H1 (cell line): ENCODE measurements at regions not wholly inside any gene's neighbourhood (a gene's known extent, or its start where the extent isn't known, plus 50 kb on each side); places are given as distances from the start of the nearest gene placed in this dataset.

Experiments
- CTCF ChIA-PET: fragments of 300-600 bp; sonication (Branson Sonifier 250); formaldehyde crosslinking; loops from one replicate; lab custom pipeline; 2021; ENCODE audit not compliant: partially characterized antibody; lab: Charles Lee
- POLR2A ChIA-PET: fragments of 300-600 bp; sonication (Branson Sonifier 250); formaldehyde crosslinking; loops from one replicate; lab custom pipeline; 2021; ENCODE audit warnings: inconsistent platforms; ENCODE audit not compliant: partially characterized antibody; lab: Charles Lee
- DNase-seq, 2 experiments: peaks; one replicate each; pipeline versions ENCODE4 v3.0.0 to v3.0.0-alpha.2; 2010 to 2022; ENCODE audit warnings: low spot score in 2 of 2, low read depth in 1 of 2, mixed read lengths in 1 of 2
- FAIRE-seq: peaks from 2 replicates; lab custom pipeline; 2011; peaks lifted over from hg19 to GRCh38; lab: Jason Lieb, UNC
- H2AFZ ChIP-seq: 2 replicates; pipeline ENCODE4 v1.8.1; 2012; ENCODE audit warnings: low read length, inconsistent platforms
- H2AK5ac ChIP-seq: 2 replicates; pipeline ENCODE4 v1.6.1; 2013; ENCODE audit warnings: low read depth, low read length
- H2BK120ac ChIP-seq: replicated peaks from 2 replicates; pipeline ENCODE3; 2013; ENCODE audit warnings: low read depth, low read length, inconsistent platforms
- H2BK12ac ChIP-seq: 2 replicates; pipeline ENCODE4 v1.6.1; 2013; ENCODE audit warnings: low read depth, low read length
- H2BK15ac ChIP-seq: 2 replicates; pipeline ENCODE4 v1.6.1; 2013; ENCODE audit warnings: low read length
- H2BK20ac ChIP-seq: 2 replicates; pipeline ENCODE4 v1.6.1; 2013; ENCODE audit warnings: low read length
- H2BK5ac ChIP-seq: 2 replicates; pipeline ENCODE4 v1.6.1; 2013; ENCODE audit warnings: low read depth, low read length
- H3K14ac ChIP-seq: 2 replicates; pipeline ENCODE4 v1.6.1; 2013; ENCODE audit warnings: inconsistent platforms; ENCODE audit not compliant: insufficient read length
- H3K18ac ChIP-seq: 2 replicates; pipeline ENCODE4 v1.6.1; 2013; ENCODE audit warnings: low read length; ENCODE audit errors: extremely low read depth
- H3K23ac ChIP-seq: 2 replicates; pipeline ENCODE4 v1.6.1; 2013; ENCODE audit warnings: inconsistent platforms; ENCODE audit not compliant: insufficient read length
- H3K23me2 ChIP-seq: 2 replicates; pipeline ENCODE4 v1.6.1; 2013; ENCODE audit warnings: low read depth, low read length
- H3K27ac ChIP-seq: 2 replicates; pipeline ENCODE4 v1.6.1; 2011; ENCODE audit warnings: low read depth, low read length, inconsistent platforms
- H3K27me3 ChIP-seq, 4 experiments: replicated peaks in 1 of 4; 1 replicate in 1 of 4; 2 replicates in 3 of 4; pipeline versions ENCODE4 v1.6.1 to v1.8.1; 2011 to 2013; ENCODE audit warnings: low read length in 3 of 4, mild to moderate bottlenecking in 3 of 4, inconsistent platforms in 2 of 4, mixed read lengths in 2 of 4, moderate library complexity in 1 of 4; ENCODE audit not compliant: control insufficient read depth in 3 of 4, insufficient read depth in 3 of 4; ENCODE audit errors: extremely low read depth in 1 of 4
- H3K36me3 ChIP-seq, 4 experiments: 2 replicates each; pipeline versions ENCODE4 v1.6.1 to v1.8.1; 2011 to 2013; ENCODE audit warnings: mild to moderate bottlenecking in 4 of 4, low read length in 3 of 4, moderate library complexity in 2 of 4, control low read depth in 1 of 4, inconsistent platforms in 1 of 4; ENCODE audit not compliant: insufficient read depth in 4 of 4, control insufficient read depth in 2 of 4
- H3K4ac ChIP-seq: replicated peaks from 2 replicates; pipeline ENCODE3; 2013; ENCODE audit warnings: low read length, low read depth, mixed read lengths, inconsistent platforms; ENCODE audit not compliant: insufficient read length
- H3K4me1 ChIP-seq, 4 experiments: replicated peaks in 1 of 4; 1 replicate in 1 of 4; 2 replicates in 3 of 4; pipeline versions ENCODE4 v1.6.1 to v1.8.1; 2011 to 2013; ENCODE audit warnings: low read length in 3 of 4, inconsistent platforms in 2 of 4, mixed read lengths in 1 of 4; ENCODE audit not compliant: insufficient read depth in 4 of 4, control insufficient read depth in 3 of 4
- H3K4me2 ChIP-seq, 2 experiments: 2 replicates each; pipeline versions ENCODE4 v1.6.1 to v1.8.1; 2011 to 2013; ENCODE audit warnings: low read depth in 2 of 2, low read length in 2 of 2, control low read depth in 1 of 2, inconsistent platforms in 1 of 2, mild to moderate bottlenecking in 1 of 2; ENCODE audit not compliant: insufficient read depth in 1 of 2
- H3K4me3 ChIP-seq, 4 experiments: fragments of 200-600, 300-600 bp in 1 of 4; sonication (generic), shearing (Covaris generic), sonication (Bioruptor Twin) in 1 of 4; 2 replicates each; pipeline versions ENCODE4 v1.5.1 to v1.8.1; 2011 to 2016; ENCODE audit warnings: low read length in 4 of 4, low read depth in 3 of 4, control low read depth in 2 of 4, inconsistent platforms in 2 of 4, mild to moderate bottlenecking in 2 of 4, mixed read lengths in 1 of 4, moderate library complexity in 1 of 4; ENCODE audit not compliant: insufficient read depth in 2 of 4; ENCODE audit errors: extremely low read depth in 1 of 4
- H3K56ac ChIP-seq: replicated peaks from 2 replicates; pipeline ENCODE3; 2013; ENCODE audit warnings: low read depth, mild to moderate bottlenecking, mixed read lengths, low read length, inconsistent platforms; ENCODE audit not compliant: insufficient read length
- H3K79me1 ChIP-seq: 2 replicates; pipeline ENCODE4 v1.6.1; 2013; ENCODE audit warnings: low read depth, low read length, control low read depth
- H3K79me2 ChIP-seq, 2 experiments: 2 replicates each; pipeline versions ENCODE4 v1.6.1 to v1.8.1; 2012 to 2013; ENCODE audit warnings: low read length in 2 of 2, mild to moderate bottlenecking in 2 of 2, inconsistent platforms in 1 of 2; ENCODE audit not compliant: insufficient read depth in 2 of 2, control insufficient read depth in 1 of 2
- H3K9ac ChIP-seq, 4 experiments: replicated peaks in 1 of 4; 1 replicate in 1 of 4; 2 replicates in 3 of 4; pipeline versions ENCODE4 v1.6.1 to v1.8.1; 2011 to 2013; ENCODE audit warnings: low read depth in 3 of 4, low read length in 3 of 4, control low read depth in 2 of 4, mild to moderate bottlenecking in 2 of 4, moderate library complexity in 2 of 4, inconsistent platforms in 1 of 4; ENCODE audit errors: extremely low read depth in 1 of 4
- H3K9me3 ChIP-seq, 2 experiments: 2 replicates each; pipeline versions ENCODE4 v1.6.1 to v1.8.1; 2012 to 2013; ENCODE audit warnings: mild to moderate bottlenecking in 2 of 2, moderate library complexity in 2 of 2, control low read depth in 1 of 2, inconsistent platforms in 1 of 2, low read depth in 1 of 2, low read length in 1 of 2, mixed read lengths in 1 of 2; ENCODE audit not compliant: insufficient read depth in 2 of 2
- H4K20me1 ChIP-seq, 2 experiments: replicated peaks in 1 of 2; 2 replicates each; pipeline versions ENCODE3 to v1.8.1; 2011 to 2013; ENCODE audit warnings: inconsistent platforms in 2 of 2, low read length in 2 of 2, mild to moderate bottlenecking in 1 of 2; ENCODE audit not compliant: insufficient read depth in 2 of 2, control insufficient read depth in 1 of 2
- H4K5ac ChIP-seq: 2 replicates; pipeline ENCODE4 v1.6.1; 2013; ENCODE audit warnings: low read length, low read depth, mixed read lengths, inconsistent platforms; ENCODE audit not compliant: insufficient read length
- H4K8ac ChIP-seq: 2 replicates; pipeline ENCODE4 v1.8.0; 2013; ENCODE audit warnings: mild to moderate bottlenecking, moderate library complexity, low read length, inconsistent platforms; ENCODE audit not compliant: insufficient read depth; ENCODE audit errors: extremely low read depth
- H4K91ac ChIP-seq: replicated peaks from 2 replicates; pipeline ENCODE3; 2013; ENCODE audit warnings: low read length, mixed read lengths, inconsistent platforms; ENCODE audit not compliant: insufficient read length
- BACH1 ChIP-seq: IDR thresholded peaks from 2 replicates; pipeline ENCODE4 v1.6.1; 2012; ENCODE audit warnings: low read length, improper control_type of control experiment
- CTBP2 ChIP-seq: IDR thresholded peaks from 2 replicates; pipeline ENCODE4 v1.7.0; 2011; ENCODE audit warnings: borderline replicate concordance, mild to moderate bottlenecking, moderate library complexity, mixed read lengths, low read length; ENCODE audit not compliant: insufficient read depth, insufficient read length
- EP300 ChIP-seq, 2 experiments: IDR thresholded peaks; 1 replicate in 1 of 2; 2 replicates in 1 of 2; pipeline ENCODE4 v1.6.1; 2011 to 2012; ENCODE audit warnings: low read depth in 2 of 2, low read length in 2 of 2, mild to moderate bottlenecking in 2 of 2, borderline replicate concordance in 1 of 2, inconsistent platforms in 1 of 2, moderate library complexity in 1 of 2
- MAFK ChIP-seq: IDR thresholded peaks from 2 replicates; pipeline ENCODE4 v1.6.1; 2012; ENCODE audit warnings: low read depth, mild to moderate bottlenecking, improper control_type of control experiment, low read length
- NANOG ChIP-seq: IDR thresholded peaks from 2 replicates; pipeline ENCODE4 v1.6.1; 2011; ENCODE audit warnings: low read length, low read depth, mild to moderate bottlenecking, inconsistent platforms; ENCODE audit not compliant: insufficient read depth, poor library complexity, severe bottlenecking
- PHF8 ChIP-seq: fragments of 200-600 bp; sonication (generic); conservative IDR thresholded peaks from 2 replicates; pipeline ENCODE4 v1.7.1; 2012; ENCODE audit warnings: low read depth, mild to moderate bottlenecking, inconsistent platforms, low read length, moderate library complexity
- SIRT6 ChIP-seq: IDR thresholded peaks from one replicate; pipeline ENCODE4 v1.7.1; 2012; ENCODE audit warnings: low read length, inconsistent platforms
- SRF ChIP-seq: IDR thresholded peaks from 2 replicates; pipeline ENCODE4 v1.6.1; 2011; ENCODE audit warnings: mild to moderate bottlenecking, low read depth, low read length, moderate library complexity
- TCF12 ChIP-seq: IDR thresholded peaks from 2 replicates; pipeline ENCODE4 v1.6.1; 2011; ENCODE audit warnings: low read depth, mild to moderate bottlenecking, low read length
- ZNF274 ChIP-seq: IDR thresholded peaks from 2 replicates; pipeline ENCODE4 v1.7.0; 2012; ENCODE audit warnings: low read length, borderline replicate concordance; ENCODE audit errors: extremely low read depth
- WGBS, 2 experiments: shearing (Covaris generic) in 1 of 2; methylation state at CpG; one replicate each; pipeline versions ENCODE4 v1.1.6 to v1.1.7; 2013 to 2015; ENCODE audit warnings: low lambda C conversion rate in 2 of 2, mixed read lengths in 2 of 2, inconsistent platforms in 1 of 2, low coverage in 1 of 2, missing lambda C conversion rate in 1 of 2; ENCODE audit not compliant: insufficient replicate concordance in 2 of 2, insufficient coverage in 1 of 2, insufficient read length in 1 of 2; ENCODE audit errors: extremely low coverage in 1 of 2, missing lambda C conversion rate in 1 of 2; 5-methylcytosine and 5-hydroxymethylcytosine counted together
- TF ChIP-seq, protein P1 (sequence below): IDR thresholded peaks from 2 replicates; pipeline ENCODE4 v1.6.1; 2012; ENCODE audit warnings: inconsistent platforms

DNA sequence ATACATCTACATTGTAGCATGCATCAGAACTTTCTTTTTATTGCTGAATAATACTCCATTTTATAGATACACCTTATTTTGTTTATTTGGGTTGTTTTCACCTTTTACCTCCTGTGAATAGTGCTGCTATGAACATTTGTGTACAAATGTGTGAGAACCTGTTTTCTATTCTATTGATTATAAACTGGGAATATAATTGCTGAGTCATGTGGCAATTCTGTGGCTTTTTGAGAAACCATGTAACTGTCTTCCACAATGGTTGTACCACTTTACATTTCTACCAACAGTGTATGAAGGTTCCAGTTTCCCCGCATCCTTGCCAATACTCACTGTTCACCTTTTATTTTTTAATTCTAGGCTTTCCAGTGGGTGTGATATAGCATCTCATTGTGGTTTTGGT, 138.6 kb upstream of the MBL2 start:
- H3K36me3 ChIP-seq = no peaks in the 10 kb centered on the region
- H3K4ac ChIP-seq = no peak overlapping the region
- peaks cover 0 to 14% (median 10%) of the 10 kb centered on the region in 4 experiments; a peak in 5 of 7 replicates for H3K4me1 ChIP-seq
- H4K5ac ChIP-seq = no peak overlapping the region
- H3K14ac ChIP-seq = no peak overlapping the region
- H3K9ac ChIP-seq = no peak overlapping the region
- H3K4me3 ChIP-seq = no peak overlapping the region
- 94% methylated on average over 1 of the region's 1 CpG; no CpG with 5 or more reads in 1 of the 2 experiments for WGBS, 2 experiments
- H3K23ac ChIP-seq = no peak overlapping the region
- H2AK5ac ChIP-seq = no peak overlapping the region; the same call in 1 of the 2 replicates
- no peak overlapping the region for H2BK20ac ChIP-seq
- POLR2A ChIA-PET = no interaction called here
- no peak overlapping the region for H2AFZ ChIP-seq
- DNase-seq = no peak
- no peak overlapping the region for H3K4me2 ChIP-seq
- CTCF ChIA-PET = no interaction called here
- no peak overlapping the region for H2BK12ac ChIP-seq
- no peak overlapping the region for H3K56ac ChIP-seq
- no peak overlapping the region for H3K18ac ChIP-seq
- H2BK15ac ChIP-seq = no peak overlapping the region
- H2BK5ac ChIP-seq = no peak overlapping the region
- no peaks in the 10 kb centered on the region for H3K27me3 ChIP-seq
- H4K91ac ChIP-seq = no peak overlapping the region
- H4K20me1 ChIP-seq = no peaks in the 10 kb centered on the region
- no peaks in the 10 kb centered on the region for H3K9me3 ChIP-seq
- no peaks in the 10 kb centered on the region for H3K79me2 ChIP-seq
- H3K27ac ChIP-seq = no peak overlapping the region
- H3K79me1 ChIP-seq = no peaks in the 10 kb centered on the region
- no peak for TF ChIP-seq CTBP2
- TF ChIP-seq SRF = no peak
- no peak for TF ChIP-seq SIRT6
- TF ChIP-seq EP300 (IDR thresholded peaks at IDR 0.05; ENCODE audit: borderline replicate concordance in 1 of 2, low read depth in 2 of 2, low read length in 2 of 2) = no peak
- no peak for TF ChIP-seq ZNF274
- TF ChIP-seq PHF8 = no peak
- no peak for TF ChIP-seq BACH1
- TF ChIP-seq NANOG = no peak
- TF ChIP-seq TCF12 = no peak
- TF ChIP-seq, protein P1, sequence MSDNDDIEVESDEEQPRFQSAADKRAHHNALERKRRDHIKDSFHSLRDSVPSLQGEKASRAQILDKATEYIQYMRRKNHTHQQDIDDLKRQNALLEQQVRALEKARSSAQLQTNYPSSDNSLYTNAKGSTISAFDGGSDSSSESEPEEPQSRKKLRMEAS = no peak
- no peak for TF ChIP-seq MAFK
- TF ChIP-seq, all 59 proteins: peak for 0
- no peak overlapping the region for H4K8ac ChIP-seq
- H2BK120ac ChIP-seq = peak overlapping the region; percentile 50
- no peak for FAIRE-seq
- H3K23me2 ChIP-seq = no peaks in the 10 kb centered on the region
